ENCODE measurements at regions not wholly inside any gene's neighbourhood (a gene's known extent, or its start where the extent isn't known, plus 50 kb on each side); places are given as distances from the start of the nearest gene placed in this dataset.
A peak's percentile ranks its signal among the peaks of the same experiment; 100 is the strongest.

GRCh38 chr11:98725471-98725870 is 295.3 kb upstream of the CNTN5 start:
- DNase-seq (ENCODE audit: extremely low read depth in 1 of 4, low spot score in 3 of 4), result no peak
- no peak overlapping the region for H3K4me2 ChIP-seq (ENCODE audit: insufficient read depth, low read length)
- CTCF ChIA-PET (ENCODE audit: low intra/inter-chr PET ratio), result no interaction called here
- FAIRE-seq, result no peak
- no TSS peak for BruUV-seq (replicated peaks)
- POLR2A ChIA-PET, result no interaction called here
- H3K79me2 ChIP-seq (ENCODE audit: control insufficient read depth, insufficient read depth, low read length), result no peaks in the 10 kb centered on the region
- no peak for TF ChIP-seq MEF2D (tag; conservative IDR thresholded peaks at IDR 0.05; ENCODE audit: low read depth)
- no peak for TF ChIP-seq ZKSCAN1 (IDR thresholded peaks at IDR 0.05; ENCODE audit: low read depth, low read length)
- TF ChIP-seq PML (IDR thresholded peaks at IDR 0.05; ENCODE audit: low read length), result no peak
- H3K9ac ChIP-seq (ENCODE audit: insufficient read depth in 1 of 2, low read depth in 2 of 2, low read length in 2 of 2), result no peak overlapping the region
- intact Hi-C loops (cut with micrococcal nuclease), result no loop called here
- H3K9me3 ChIP-seq (replicated peaks; ENCODE audit: control insufficient read depth, insufficient read depth, low read depth, low read length), result no peaks in the 10 kb centered on the region
- H3K4me3 ChIP-seq, result no peak overlapping the region
- no peak overlapping the region for H2AFZ ChIP-seq (ENCODE audit: low read depth, low read length)
- H3K4me1 ChIP-seq (replicated peaks in 1 of 2; ENCODE audit: control insufficient read depth in 2 of 2, insufficient read depth in 2 of 2, low read length in 2 of 2), result no peaks in the 10 kb centered on the region; a peak in 1 of 5 replicates
- no peaks in the 10 kb centered on the region for H3K27me3 ChIP-seq (ENCODE audit: control insufficient read depth in 2 of 2, insufficient read depth in 2 of 2, low read length in 2 of 2)
- H4K20me1 ChIP-seq (replicated peaks; ENCODE audit: control insufficient read depth, insufficient read depth, low read length), result no peaks in the 10 kb centered on the region
- in situ Hi-C loops (cut with MboI), result no loop called here
- no peaks in the 10 kb centered on the region for H3K36me3 ChIP-seq (ENCODE audit: control insufficient read depth, insufficient read depth, low read length)
- H3K27ac ChIP-seq (ENCODE audit: extremely low read depth, low read depth, low read length), result no peak overlapping the region
- WGBS (ENCODE audit: insufficient coverage, low coverage, missing lambda C conversion rate), result 13% methylated on average over 5 of the region's 5 CpGs
- no peak for ATAC-seq
- H3K9me1 ChIP-seq (ENCODE audit: control insufficient read depth, insufficient read depth, low read length), result no peaks in the 10 kb centered on the region

- in situ Hi-C loops (cut with MboI), result no loop called here
- no peaks in the 10 kb centered on the region for H3K9me3 ChIP-seq (replicated peaks; ENCODE audit: control insufficient read depth, insufficient read depth, low read depth, low read length)
Observed at GRCh38 chr11:98728421-98728820, 292.3 kb upstream of the CNTN5 start.

More at GRCh38 chr11:98728421-98728820, 292.3 kb upstream of the CNTN5 start:
- POLR2A ChIA-PET, result no interaction called here
- Histone ChIP-seq H3K27me3 (ENCODE audit: control insufficient read depth in 2 of 2, insufficient read depth in 2 of 2, low read length in 2 of 2) (no peaks in the 10 kb centered on the region), H3K4me3 (no peak overlapping the region), H3K9ac (ENCODE audit: insufficient read depth in 1 of 2, low read depth in 2 of 2, low read length in 2 of 2) (no peak overlapping the region), H3K4me1 (replicated peaks in 1 of 2; ENCODE audit: control insufficient read depth in 2 of 2, insufficient read depth in 2 of 2, low read length in 2 of 2) (no peaks in the 10 kb centered on the region), H2AFZ (ENCODE audit: low read depth, low read length) (no peak overlapping the region), H3K27ac (ENCODE audit: extremely low read depth, low read depth, low read length) (no peak overlapping the region), H4K20me1 (replicated peaks; ENCODE audit: control insufficient read depth, insufficient read depth, low read length) (no peaks in the 10 kb centered on the region), H3K36me3 (ENCODE audit: control insufficient read depth, insufficient read depth, low read length) (no peaks in the 10 kb centered on the region), H3K4me2 (ENCODE audit: insufficient read depth, low read length) (no peak overlapping the region), H3K79me2 (ENCODE audit: control insufficient read depth, insufficient read depth, low read length) (no peaks in the 10 kb centered on the region), H3K9me1 (ENCODE audit: control insufficient read depth, insufficient read depth, low read length) (no peaks in the 10 kb centered on the region)
- TF ChIP-seq MAFK (IDR thresholded peaks at IDR 0.05; ENCODE audit: low read length) (0 out of 2 replicates have a peak, but pooled peaks have one; percentile 6), ETS2 (tag; IDR thresholded peaks at IDR 0.05; ENCODE audit: borderline replicate concordance, poor library complexity, severe bottlenecking) (no peak)
- TF ChIP-seq, protein P1, sequence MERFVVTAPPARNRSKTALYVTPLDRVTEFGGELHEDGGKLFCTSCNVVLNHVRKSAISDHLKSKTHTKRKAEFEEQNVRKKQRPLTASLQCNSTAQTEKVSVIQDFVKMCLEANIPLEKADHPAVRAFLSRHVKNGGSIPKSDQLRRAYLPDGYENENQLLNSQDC (CRISPR knock-in tag; IDR thresholded peaks at IDR 0.05), result no peak
- no peak for DNase-seq (ENCODE audit: extremely low read depth in 1 of 4, low spot score in 3 of 4)
- no peak for FAIRE-seq
- BruUV-seq (replicated peaks), result no TSS peak
- intact Hi-C loops (cut with micrococcal nuclease), result no loop called here
- CTCF ChIA-PET (ENCODE audit: low intra/inter-chr PET ratio), result no interaction called here
- WGBS (ENCODE audit: insufficient coverage, low coverage, missing lambda C conversion rate), result 10% methylated on average over 4 of the region's 4 CpGs
- ATAC-seq, result no peak

Measured in K562 (cell line).